ENCODE measurements at regions not wholly inside any gene's neighbourhood (a gene's known extent, or its start where the extent isn't known, plus 50 kb on each side); places are given as distances from the start of the nearest gene placed in this dataset.

DNA sequence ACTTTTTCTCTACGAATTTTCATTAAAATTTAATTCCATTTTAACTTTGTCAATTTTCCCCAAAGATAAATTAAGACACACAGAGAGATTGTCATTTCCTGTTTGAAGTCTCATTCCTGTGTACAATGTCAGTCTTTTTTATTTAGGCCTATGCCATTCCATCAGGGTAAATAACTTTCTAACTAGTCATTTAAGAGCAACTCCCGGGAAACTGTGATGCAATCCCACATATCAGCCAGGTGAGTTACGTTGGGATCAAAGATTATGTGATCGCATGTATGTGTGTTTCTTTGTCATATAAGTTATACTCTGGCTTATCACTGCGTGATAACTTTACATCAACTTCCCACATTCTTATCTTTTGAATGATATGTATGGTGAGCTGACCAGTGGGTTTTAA, 86.1 kb upstream of the S1PR1 start:
- in situ Hi-C loops (cut with MboI) = no loop called here
- H3K27ac ChIP-seq (ENCODE audit: control insufficient read depth, insufficient read depth) = no peak overlapping the region
- no peak overlapping the region for H3K9ac ChIP-seq (ENCODE audit: control insufficient read depth, insufficient read depth, low read length)
- no peak overlapping the region for H2AFZ ChIP-seq (ENCODE audit: control insufficient read depth, low read depth, low read length)
- no peaks in the 10 kb centered on the region for H3K27me3 ChIP-seq (replicated peaks in 1 of 2; ENCODE audit: control insufficient read depth in 2 of 2, insufficient read depth in 2 of 2, low read length in 1 of 2)
- FAIRE-seq (no peak), DNase-seq (ENCODE audit: low read depth, low spot score) (no peak), ATAC-seq (no peak)
- H3K4me3 ChIP-seq = no peak overlapping the region
- ChIA-PET SMC1A (ENCODE audit: uncharacterized antibody, unreplicated experiment) (interaction anchor here (0.7 to 1.7 kb wide), 4 partner anchors 9 to 289 kb away, joined by 3 to 5 read pairs (median 4); no protein-coding TSS in a partner anchor), RAD21 (ENCODE audit: unreplicated experiment) (no interaction called here), POLR2A (no interaction called here), CTCF (interaction anchor here (3.3 kb wide), 1 partner anchor 88 kb away, joined by 13 read pairs; no protein-coding TSS in a partner anchor)
- H3K4me1 ChIP-seq (ENCODE audit: control insufficient read depth, insufficient read depth, low read length) = no peaks in the 10 kb centered on the region
- no peaks in the 10 kb centered on the region for H3K79me2 ChIP-seq (ENCODE audit: control insufficient read depth, insufficient read depth, low read length)
- no peaks in the 10 kb centered on the region for H4K20me1 ChIP-seq (ENCODE audit: control insufficient read depth, insufficient read depth)
- intact Hi-C loops (cut with micrococcal nuclease; ENCODE audit: unreplicated experiment) = no loop called here
- BruUV-seq (replicated peaks) = no TSS peak
- H3K9me3 ChIP-seq (replicated peaks; ENCODE audit: control insufficient read depth, insufficient read depth, low read length) = no peaks in the 10 kb centered on the region
- H3K4me2 ChIP-seq (ENCODE audit: control insufficient read depth, insufficient read depth) = no peak overlapping the region
- no peaks in the 10 kb centered on the region for H3K36me3 ChIP-seq (ENCODE audit: control insufficient read depth in 2 of 2, insufficient read depth in 2 of 2, low read length in 1 of 2)
- TF ChIP-seq RB1 (IDR thresholded peaks at IDR 0.05; ENCODE audit: borderline replicate concordance) (no peak), BCL11A (IDR thresholded peaks at IDR 0.05; ENCODE audit: low read depth, low read length) (no peak), NFYA (IDR thresholded peaks at IDR 0.05; ENCODE audit: borderline replicate concordance, low read depth, low read length) (no peak), BMI1 (IDR thresholded peaks at IDR 0.05; ENCODE audit: borderline replicate concordance) (no peak), RELA (IDR thresholded peaks at IDR 0.05; ENCODE audit: borderline replicate concordance, partially characterized antibody) (no peak), SREBF1 (IDR thresholded peaks at IDR 0.05; ENCODE audit: low read length) (no peak), FOS (IDR thresholded peaks at IDR 0.05; ENCODE audit: borderline replicate concordance, extremely low read depth, insufficient read length) (no peak), NBN (IDR thresholded peaks at IDR 0.05) (no peak), JUNB (IDR thresholded peaks at IDR 0.05) (no peak), NRF1 (conservative IDR thresholded peaks at IDR 0.05; ENCODE audit: low read depth, low read length) (no peak), NR2F1 (conservative IDR thresholded peaks at IDR 0.05) (no peak), ZBED1 (IDR thresholded peaks at IDR 0.05; ENCODE audit: borderline replicate concordance) (no peak), CHD2 (IDR thresholded peaks at IDR 0.05; ENCODE audit: borderline replicate concordance, low read depth, low read length) (no peak), MTA2 (IDR thresholded peaks at IDR 0.05; ENCODE audit: low read depth) (no peak)
- TF ChIP-seq, protein P1, sequence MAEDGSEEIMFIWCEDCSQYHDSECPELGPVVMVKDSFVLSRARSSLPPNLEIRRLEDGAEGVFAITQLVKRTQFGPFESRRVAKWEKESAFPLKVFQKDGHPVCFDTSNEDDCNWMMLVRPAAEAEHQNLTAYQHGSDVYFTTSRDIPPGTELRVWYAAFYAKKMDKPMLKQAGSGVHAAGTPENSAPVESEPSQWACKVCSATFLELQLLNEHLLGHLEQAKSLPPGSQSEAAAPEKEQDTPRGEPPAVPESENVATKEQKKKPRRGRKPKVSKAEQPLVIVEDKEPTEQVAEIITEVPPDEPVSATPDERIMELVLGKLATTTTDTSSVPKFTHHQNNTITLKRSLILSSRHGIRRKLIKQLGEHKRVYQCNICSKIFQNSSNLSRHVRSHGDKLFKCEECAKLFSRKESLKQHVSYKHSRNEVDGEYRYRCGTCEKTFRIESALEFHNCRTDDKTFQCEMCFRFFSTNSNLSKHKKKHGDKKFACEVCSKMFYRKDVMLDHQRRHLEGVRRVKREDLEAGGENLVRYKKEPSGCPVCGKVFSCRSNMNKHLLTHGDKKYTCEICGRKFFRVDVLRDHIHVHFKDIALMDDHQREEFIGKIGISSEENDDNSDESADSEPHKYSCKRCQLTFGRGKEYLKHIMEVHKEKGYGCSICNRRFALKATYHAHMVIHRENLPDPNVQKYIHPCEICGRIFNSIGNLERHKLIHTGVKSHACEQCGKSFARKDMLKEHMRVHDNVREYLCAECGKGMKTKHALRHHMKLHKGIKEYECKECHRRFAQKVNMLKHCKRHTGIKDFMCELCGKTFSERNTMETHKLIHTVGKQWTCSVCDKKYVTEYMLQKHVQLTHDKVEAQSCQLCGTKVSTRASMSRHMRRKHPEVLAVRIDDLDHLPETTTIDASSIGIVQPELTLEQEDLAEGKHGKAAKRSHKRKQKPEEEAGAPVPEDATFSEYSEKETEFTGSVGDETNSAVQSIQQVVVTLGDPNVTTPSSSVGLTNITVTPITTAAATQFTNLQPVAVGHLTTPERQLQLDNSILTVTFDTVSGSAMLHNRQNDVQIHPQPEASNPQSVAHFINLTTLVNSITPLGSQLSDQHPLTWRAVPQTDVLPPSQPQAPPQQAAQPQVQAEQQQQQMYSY (CRISPR knock-in tag; IDR thresholded peaks at IDR 0.05) = no peak
- TF ChIP-seq, protein P2, sequence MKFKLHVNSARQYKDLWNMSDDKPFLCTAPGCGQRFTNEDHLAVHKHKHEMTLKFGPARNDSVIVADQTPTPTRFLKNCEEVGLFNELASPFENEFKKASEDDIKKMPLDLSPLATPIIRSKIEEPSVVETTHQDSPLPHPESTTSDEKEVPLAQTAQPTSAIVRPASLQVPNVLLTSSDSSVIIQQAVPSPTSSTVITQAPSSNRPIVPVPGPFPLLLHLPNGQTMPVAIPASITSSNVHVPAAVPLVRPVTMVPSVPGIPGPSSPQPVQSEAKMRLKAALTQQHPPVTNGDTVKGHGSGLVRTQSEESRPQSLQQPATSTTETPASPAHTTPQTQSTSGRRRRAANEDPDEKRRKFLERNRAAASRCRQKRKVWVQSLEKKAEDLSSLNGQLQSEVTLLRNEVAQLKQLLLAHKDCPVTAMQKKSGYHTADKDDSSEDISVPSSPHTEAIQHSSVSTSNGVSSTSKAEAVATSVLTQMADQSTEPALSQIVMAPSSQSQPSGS (IDR thresholded peaks at IDR 0.05; ENCODE audit: low read length) = no peak
- WGBS (ENCODE audit: insufficient coverage, insufficient replicate concordance, low lambda C conversion rate, missing lambda C conversion rate) = 84% methylated on average over 5 of the region's 5 CpGs
